H1 (cell line): ENCODE measurements at regions not wholly inside any gene's neighbourhood (a gene's known extent, or its start where the extent isn't known, plus 50 kb on each side); places are given as distances from the start of the nearest gene placed in this dataset.

Experiments used
- BCL11A ChIP-seq, 2 experiments: IDR thresholded peaks; one replicate each; pipeline ENCODE4 v1.6.1; 2011; ENCODE audit warnings: low read depth in 2 of 2, low read length in 2 of 2, mild to moderate bottlenecking in 2 of 2
- EZH2 ChIP-seq: fragments of 200-600 bp; sonication (generic); IDR thresholded peaks from 2 replicates; pipeline ENCODE4 v1.7.1; 2012; ENCODE audit warnings: low read depth, mild to moderate bottlenecking, moderate library complexity, low read length, inconsistent platforms; ENCODE audit not compliant: severe bottlenecking
- KDM1A ChIP-seq: fragments of 200-600, 300-600 bp; sonication (generic); IDR thresholded peaks from 2 replicates; pipeline ENCODE4 v1.7.1; 2016; ENCODE audit warnings: mild to moderate bottlenecking, low read length, borderline replicate concordance
- NRF1 ChIP-seq: IDR thresholded peaks from 2 replicates; pipeline ENCODE4 v1.6.1; 2011; ENCODE audit warnings: mild to moderate bottlenecking, low read depth, low read length, improper control_type of control experiment
- SIX5 ChIP-seq: IDR thresholded peaks from 2 replicates; pipeline ENCODE4 v1.6.1; 2011; ENCODE audit warnings: mild to moderate bottlenecking, low read depth, low read length
- TAF1 ChIP-seq: IDR thresholded peaks from 2 replicates; pipeline ENCODE4 v1.6.1; 2011; ENCODE audit warnings: mild to moderate bottlenecking, low read depth, low read length
- TF ChIP-seq, protein P1 (sequence below), 3 experiments: IDR thresholded peaks; 1 replicate in 2 of 3; 2 replicates in 1 of 3; pipeline versions ENCODE4 v1.5.1 to v1.6.1; 2011; ENCODE audit warnings: low read length in 3 of 3, mild to moderate bottlenecking in 3 of 3, inconsistent platforms in 2 of 3, low read depth in 1 of 3, moderate library complexity in 1 of 3; ENCODE audit not compliant: insufficient read depth in 1 of 3; ENCODE audit errors: control extremely low read depth in 1 of 3

DNA sequence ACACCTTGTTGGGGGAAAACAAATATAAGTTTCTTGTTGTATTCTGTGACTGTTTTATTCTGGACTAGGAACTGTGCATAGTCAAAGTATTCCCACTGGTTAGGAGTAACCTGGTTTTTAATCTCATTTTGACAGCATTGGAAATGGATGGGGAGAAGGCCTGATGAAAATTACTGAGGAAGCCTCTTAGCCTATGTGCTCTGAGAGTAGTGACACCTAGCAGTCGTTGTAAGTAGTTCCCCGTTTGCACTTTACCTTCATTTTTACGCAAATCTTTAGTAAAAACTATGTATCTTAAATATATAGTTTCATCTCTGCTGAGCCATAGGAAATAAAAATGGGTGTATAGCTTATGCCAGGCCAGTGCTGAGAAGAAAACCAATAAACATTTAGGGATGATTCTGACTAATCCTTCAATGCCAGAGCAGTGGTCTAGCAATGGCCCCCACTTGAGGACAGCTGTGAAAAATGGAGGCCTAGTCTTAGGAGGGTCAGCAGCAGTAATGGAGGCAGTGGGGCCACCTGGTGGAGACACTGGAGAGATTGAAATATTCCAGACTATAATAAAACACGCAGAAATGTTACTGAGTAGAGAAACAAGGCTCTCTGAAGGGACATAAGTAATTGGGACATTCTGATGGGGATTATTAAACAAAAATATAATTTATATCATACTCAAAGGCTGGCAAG lies 133.2 kb upstream of the NOVA1 start:
- TF ChIP-seq SIX5 (no peak), KDM1A (no peak), NRF1 (no peak), EZH2 (no peak), TAF1 (no peak), BCL11A (IDR thresholded peaks at IDR 0.05; ENCODE audit: low read depth in 2 of 2, low read length in 2 of 2) (no peak)
- TF ChIP-seq, protein P1, sequence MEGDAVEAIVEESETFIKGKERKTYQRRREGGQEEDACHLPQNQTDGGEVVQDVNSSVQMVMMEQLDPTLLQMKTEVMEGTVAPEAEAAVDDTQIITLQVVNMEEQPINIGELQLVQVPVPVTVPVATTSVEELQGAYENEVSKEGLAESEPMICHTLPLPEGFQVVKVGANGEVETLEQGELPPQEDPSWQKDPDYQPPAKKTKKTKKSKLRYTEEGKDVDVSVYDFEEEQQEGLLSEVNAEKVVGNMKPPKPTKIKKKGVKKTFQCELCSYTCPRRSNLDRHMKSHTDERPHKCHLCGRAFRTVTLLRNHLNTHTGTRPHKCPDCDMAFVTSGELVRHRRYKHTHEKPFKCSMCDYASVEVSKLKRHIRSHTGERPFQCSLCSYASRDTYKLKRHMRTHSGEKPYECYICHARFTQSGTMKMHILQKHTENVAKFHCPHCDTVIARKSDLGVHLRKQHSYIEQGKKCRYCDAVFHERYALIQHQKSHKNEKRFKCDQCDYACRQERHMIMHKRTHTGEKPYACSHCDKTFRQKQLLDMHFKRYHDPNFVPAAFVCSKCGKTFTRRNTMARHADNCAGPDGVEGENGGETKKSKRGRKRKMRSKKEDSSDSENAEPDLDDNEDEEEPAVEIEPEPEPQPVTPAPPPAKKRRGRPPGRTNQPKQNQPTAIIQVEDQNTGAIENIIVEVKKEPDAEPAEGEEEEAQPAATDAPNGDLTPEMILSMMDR (IDR thresholded peaks at IDR 0.05; ENCODE audit: control extremely low read depth in 1 of 3, insufficient read depth in 1 of 3, low read depth in 1 of 3, low read length in 3 of 3) = peak; percentile 50 to 70 (median 61)
